Left cardiac atrium (tissue), 4 donors: ENCODE measurements at regions not wholly inside any gene's neighbourhood (a gene's known extent, or its start where the extent isn't known, plus 50 kb on each side); places are given as distances from the start of the nearest gene placed in this dataset.

Experiments
- ATAC-seq, 2 donors: fragments of 200-7000 bp; cut with Tn5 transposase; one replicate each; pipeline ENCODE4 v1.9.1; 2020; ENCODE audit warnings: mild to moderate bottlenecking in 2 of 2, moderate library complexity in 2 of 2
- DNase-seq: peaks from one replicate; pipeline ENCODE4 v3.0.0-alpha.2; 2020
- intact Hi-C, 2 donors: fragments of 100-400 bp; cut with DNase I; formaldehyde crosslinking; loops; one replicate each; pipeline versions ENCODE4 v1.14.1 to v1.15.1; 2022 to 2023
- donor health status: DM: no; HTN: yes; CAD: no.
- donor health status: DM: no; HTN: yes; CAD: no; lungs with severe emphysema.
- donor health status: DM: yes; HTN: yes; CAD: no.
- donor health status: Dilated cardiomyopathy.

DNA sequence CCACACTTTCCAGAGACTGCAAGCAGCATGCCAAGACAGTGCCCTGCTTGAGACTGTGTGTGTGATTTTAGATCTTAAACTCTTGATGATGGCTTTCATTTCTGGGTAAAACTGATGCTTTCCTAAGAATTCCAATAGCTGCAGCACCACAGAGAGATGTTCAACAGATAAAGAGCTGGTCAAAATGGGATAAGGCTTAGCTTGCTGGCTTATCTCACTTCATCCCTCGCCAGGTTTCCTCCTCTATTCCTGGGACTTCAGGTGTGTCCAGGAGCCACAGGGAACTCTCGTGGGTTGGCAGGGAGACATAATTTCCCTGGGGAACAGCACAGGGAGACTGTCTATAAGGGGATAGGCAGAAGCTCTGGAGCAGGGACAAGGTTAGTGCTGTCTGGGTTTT, 137.3 kb downstream of the KCTD15 start:
- intact Hi-C loops, result no loop called here
- ATAC-seq (no peak), DNase-seq (no peak)

DNA sequence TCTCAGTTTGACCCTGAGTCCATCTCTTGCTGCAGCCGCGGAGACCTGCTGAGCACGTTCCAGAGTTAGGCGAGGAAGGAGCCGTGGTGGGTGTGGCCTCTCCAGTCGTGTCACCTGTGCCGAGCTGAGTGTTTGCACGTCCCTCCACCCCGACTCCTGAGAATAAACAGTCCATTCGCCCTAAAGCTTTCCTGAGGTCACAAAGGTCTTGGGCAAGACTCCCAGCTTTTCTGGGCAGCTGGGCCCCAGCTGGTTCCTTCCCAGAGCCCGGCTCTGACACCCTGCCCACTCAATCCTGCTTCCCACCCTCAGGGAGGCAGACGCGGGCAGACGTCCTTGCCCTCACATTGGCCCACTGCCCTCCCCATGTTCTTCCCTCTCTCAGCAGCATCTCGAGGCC, 142.2 kb downstream of the KCTD15 start:
- DNase-seq, result no peak
- intact Hi-C loops, result no loop called here

DNA sequence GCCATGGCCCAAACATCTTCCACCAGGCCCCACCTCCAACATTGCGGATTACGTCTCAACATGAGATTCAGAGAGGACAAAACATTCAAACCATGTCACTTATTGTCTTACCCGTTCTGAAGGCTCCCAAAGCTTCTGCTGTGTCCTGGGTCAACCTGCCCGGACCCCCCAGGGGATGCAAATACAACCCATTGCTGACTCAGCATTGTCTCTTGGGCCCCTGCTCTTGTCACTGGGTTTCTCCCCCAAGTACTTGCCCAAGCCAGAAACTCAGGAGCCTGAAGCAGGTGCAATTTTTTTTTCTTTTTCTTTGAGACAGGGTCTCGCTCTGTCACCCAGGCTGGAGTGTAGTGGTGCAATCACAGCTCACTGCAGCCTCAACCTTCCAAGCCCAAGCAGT, 144.5 kb downstream of the KCTD15 start:
- DNase-seq (no peak), ATAC-seq (no peak)
- intact Hi-C loops, result no loop called here

More for the DNA sequence above, 142.2 kb downstream of the KCTD15 start:
- no peak for ATAC-seq

DNA sequence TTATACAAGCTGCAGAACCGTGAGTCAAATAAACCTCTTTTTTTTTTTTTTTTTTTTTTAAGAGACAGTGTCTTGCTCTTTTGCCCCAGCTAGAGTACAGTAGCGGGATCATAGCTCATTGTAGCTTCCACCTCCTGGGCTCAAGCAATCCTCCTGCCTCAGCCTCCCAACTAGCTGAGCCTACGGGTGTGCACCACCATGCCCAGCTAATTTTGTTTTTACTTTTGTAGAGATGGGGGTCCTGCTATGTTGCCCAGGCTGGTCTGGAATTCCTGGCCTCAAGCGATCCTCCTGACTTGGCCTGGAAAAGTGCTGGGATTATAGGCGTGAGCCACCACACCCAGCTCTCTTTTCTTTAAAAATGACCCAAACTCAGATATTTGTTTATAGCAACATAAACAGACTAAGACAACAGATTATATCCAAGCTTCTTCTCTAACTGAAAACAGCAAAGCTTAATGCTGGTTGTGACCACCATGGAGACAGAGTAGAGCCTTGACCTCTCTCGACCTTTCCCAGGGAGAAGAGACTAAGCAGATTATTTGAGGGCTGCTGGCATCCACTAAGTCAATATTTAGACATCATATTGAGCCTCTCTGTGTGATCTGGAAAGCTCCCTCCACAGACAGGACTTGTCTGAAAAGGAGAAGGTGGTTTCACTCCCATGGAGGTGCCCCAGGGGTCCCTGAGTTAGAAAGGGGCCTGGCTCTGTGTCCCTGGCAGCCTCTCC, 150.0 kb downstream of the KCTD15 start:
- ATAC-seq (no peak), DNase-seq (no peak)
- intact Hi-C loops, result no loop called here

DNA sequence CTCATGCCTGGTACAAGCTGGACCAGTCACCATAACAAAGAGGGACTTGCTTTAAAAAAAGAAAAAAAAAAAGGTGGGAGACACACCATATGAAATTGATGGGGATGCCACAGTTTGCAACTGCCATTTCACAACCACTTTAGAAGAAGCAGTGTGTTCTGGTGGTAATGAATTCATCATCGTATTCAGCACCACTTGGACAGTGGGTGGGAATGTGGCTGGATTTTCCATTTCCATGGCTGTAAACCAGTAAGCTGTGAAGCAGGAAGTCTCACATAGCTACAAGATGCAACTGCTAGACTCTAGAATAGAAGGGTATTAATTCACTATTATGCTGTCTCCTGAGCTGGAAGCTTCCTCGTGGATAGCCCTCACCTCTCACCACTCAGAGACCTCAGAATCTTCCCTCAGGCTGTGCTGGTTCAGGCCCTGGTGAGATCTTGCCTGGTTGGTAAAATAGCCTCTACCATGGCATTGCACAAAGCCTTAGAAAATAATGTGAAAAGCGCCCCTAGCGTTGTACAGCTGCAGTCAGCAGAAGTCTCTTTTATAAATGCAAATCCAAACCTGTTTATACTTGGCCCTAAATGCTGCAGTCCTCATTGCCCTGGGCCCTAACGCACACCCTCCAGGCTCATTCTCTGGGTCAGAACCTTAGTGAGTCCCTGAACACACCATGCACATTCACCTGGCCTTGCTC, 150.7 kb downstream of the KCTD15 start:
- ATAC-seq, result no peak
- intact Hi-C loops, result no loop called here

DNA sequence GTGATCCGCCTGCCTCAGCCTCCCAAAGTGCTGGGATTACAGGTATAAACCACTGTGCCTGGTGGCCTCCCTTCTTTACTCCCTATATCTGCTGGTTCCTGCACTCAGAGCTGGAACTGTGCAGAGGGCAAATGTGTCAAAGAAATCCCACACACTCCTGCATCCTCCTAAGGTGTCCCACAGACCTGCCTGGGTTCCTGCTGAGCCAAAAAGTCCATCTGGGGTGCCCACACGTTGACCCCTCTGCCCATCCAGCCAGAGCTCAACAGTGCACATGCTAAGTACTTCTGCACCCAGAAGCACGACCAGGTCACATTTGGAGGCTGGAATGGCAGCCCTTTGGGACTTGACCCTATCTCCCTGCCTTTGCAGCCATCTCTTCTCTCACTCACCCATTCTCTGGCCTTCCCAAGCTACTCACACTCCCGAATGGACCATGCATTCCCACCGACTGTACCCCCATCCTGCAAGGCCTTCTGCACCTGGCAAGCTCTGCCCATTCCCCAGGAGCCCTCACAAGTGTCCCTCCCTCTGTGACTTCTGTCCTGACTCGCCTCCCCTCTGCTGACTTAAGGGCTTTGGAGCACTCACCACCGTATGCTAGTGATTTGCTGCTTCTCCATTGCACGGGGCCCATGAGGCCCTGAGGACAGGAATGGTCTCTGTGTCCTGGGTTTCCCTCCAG, 152.1 kb downstream of the KCTD15 start:
- intact Hi-C loops, result no loop called here
- no peak for DNase-seq
- ATAC-seq, result no peak

More for the DNA sequence above, 150.7 kb downstream of the KCTD15 start:
- DNase-seq, result no peak

DNA sequence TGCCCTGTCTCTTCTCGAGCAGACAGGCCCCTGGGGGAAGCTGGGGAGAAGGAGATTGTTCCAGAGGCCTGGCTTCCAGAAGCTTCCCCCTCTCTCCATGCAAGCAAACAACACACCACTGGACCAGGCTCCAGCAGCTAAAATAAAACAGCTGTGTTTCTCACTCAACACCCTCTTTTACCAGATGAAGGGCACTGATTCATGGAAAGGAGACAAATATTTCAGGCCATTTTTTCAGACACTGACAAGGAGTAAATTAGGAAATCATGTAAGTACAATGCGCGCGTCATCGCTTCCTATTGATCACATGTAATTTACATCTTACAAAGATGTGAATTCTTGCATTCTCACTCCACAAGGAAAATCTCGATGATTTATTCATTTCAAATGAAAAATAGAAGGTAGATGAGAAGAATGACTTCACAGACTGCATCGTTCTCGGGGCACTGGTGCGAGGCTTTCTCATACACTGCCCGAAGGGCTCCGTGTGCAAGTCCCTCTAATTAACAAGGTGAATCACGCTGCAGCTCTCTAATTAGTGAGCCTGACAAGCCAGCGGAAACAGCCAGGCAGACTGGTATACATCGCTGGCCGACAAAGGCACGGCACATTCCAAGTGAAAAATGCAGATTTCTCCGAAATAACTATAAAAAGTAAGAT, 153.6 kb downstream of the KCTD15 start:
- DNase-seq, result no peak
- intact Hi-C loops, result no loop called here
- ATAC-seq, result no peak

DNA sequence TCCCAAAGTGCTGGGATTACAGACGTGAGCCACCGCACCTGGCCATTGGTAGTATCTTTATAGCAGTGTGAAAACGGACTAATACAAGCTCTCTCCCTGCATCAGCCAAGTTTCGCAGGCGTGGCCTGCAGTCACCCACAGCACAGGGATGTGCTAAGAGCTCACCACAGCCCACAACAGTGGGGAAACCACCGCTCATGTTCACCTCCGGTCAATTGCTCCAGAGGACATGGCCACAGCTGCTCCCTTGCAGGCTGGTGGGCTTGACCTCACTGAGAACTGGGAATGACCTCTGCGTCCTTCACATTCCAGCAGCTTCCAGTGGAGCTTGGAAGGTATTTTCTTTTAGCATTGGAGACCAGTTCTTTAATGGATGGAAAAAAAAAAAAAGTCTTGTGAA, 156.4 kb downstream of the KCTD15 start:
- no peak for ATAC-seq
- no peak for DNase-seq
- intact Hi-C loops, result no loop called here

DNA sequence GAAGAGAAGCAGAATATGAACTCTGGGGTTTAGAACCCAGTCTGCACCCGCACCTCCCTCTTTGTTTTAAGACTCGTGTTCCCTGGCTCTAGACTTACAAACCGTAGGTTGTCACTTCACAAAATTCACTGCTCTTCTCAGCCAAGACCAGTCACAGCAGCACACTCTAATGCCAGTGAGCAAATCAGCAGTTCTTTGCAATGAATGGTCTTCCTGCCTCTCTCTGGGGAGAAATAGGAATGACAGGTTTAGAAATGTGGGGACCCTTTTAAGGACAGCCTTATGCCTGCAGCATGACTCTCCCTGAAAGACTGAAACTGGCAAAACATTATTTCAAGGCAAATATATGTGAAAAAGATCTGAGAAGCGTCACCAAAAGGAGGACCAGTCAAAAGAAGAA, 156.9 kb downstream of the KCTD15 start:
- DNase-seq, result no peak
- intact Hi-C loops, result no loop called here

DNA sequence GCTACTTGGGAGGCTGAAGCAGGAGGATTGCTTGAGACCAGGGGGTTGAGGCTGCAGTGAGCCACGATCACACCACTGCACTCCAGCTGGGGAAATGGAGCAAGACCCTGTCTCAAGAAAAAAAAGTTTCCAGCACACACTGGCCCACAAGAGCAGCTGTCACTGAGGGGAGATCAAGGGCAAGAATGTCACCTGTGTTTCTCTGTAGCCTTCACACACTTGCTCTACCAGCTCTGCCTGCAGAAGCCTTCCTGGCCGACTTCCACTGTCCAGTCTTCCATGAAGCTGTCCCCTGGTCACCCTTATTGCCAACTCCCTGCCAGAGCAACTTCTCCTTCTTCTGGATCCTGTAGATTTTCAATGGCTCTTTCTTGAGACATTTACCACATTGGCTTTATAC, 158.0 kb downstream of the KCTD15 start:
- intact Hi-C loops, result no loop called here
- DNase-seq, result no peak

More for the DNA sequence above, 156.9 kb downstream of the KCTD15 start:
- ATAC-seq, result no peak

DNA sequence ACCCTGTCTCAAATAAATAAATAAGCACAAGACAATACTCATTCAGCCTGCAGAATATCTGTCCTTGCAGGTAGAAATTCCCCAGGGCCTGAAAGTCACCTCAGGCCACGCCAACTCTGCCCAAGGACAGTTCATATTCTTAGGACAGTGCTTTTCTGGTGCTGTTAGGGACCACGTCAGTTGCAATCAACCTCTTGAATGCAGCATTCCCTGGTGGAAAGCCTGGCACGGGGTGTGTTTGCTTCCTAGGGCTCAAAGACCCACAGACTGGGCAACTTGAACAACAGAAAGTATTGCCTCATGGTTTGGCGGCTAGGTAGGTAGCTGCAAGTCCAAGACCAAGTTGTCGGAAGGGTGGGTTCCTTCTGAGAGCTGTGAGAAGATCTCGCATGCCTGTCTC, 160.3 kb downstream of the KCTD15 start:
- intact Hi-C loops, result no loop called here
- ATAC-seq, result no peak
- DNase-seq, result no peak

More for the DNA sequence above, 158.0 kb downstream of the KCTD15 start:
- ATAC-seq, result no peak

DNA sequence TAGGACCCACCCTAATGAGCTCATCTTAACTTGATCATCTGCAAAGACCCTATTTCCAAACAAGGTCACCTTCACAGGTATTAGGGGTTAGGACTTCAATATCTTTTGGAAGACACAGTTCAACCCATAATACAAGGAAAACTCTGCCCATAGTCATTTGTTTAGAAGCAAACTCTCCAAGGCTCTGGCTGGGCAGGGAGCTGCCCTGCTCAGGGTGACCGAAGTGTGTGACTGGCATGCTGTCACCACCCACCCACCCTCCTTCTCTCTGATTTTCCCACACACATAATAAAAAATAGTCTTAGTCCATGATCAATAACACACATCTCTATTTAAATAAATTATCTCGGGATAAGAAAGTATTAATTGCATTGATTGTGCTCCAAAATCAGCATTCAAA, 161.1 kb downstream of the KCTD15 start:
- DNase-seq (no peak), ATAC-seq (no peak)
- intact Hi-C loops, result no loop called here

DNA sequence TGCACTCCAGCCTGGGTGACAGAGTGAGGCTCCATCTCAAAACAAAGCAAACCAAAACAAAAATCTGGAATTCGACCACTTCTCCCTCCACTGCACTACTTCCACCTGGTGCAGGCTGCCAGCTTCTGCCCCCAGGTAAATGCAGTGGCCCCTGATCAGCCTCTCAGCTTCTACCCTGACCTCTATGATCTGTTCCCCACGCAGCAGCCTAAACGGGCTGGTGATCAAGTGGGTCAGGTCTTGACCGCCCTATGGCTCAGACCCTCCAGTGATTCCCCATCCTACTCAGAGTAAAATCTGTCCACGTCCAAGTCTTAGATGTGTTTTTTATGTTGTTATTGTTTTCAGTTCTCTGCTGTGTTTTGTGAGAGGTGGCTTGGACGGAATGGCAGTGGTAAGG, 163.9 kb downstream of the KCTD15 start:
- ATAC-seq (no peak), DNase-seq (no peak)
- intact Hi-C loops, result no loop called here

DNA sequence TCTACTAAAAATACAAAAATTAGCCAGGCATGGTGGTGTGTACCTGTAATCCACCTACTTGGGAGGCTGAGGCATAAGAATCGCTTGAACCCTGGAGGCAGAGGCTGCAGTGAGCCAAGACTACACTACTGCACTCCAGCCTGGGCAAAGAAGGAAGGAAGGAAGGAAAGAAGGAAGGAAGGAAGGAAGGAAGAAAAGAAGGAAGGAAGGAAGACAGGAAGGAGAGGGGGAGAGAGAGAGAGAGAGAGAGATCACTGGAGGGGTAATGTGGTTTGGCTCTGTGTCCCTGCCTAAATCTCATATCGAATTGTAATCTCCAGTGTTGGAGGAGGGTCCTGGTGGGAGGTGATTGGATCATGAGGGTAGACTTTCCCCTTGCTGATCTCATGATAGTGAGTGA, 165.5 kb downstream of the KCTD15 start:
- DNase-seq, result no peak
- no peak for ATAC-seq
- intact Hi-C loops, result no loop called here

DNA sequence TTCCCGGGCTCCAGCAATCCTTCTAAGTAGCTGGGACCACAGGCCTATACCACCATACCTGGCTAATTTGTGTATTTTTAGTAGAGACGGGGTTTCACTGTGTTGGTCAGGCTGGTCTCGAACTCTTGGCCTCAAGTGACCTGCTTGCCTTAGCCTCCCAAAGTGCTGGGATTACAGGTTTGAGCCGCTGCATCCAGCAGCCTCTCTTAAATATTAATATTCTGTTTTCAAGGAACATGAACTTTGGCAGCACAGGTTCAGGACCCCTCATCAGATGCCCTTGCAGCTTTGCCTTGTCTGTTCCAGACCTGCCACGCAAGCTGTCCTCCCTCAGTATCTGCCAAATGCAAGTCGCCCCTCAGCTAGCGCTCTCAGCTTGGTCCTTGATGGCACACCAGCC, 166.8 kb downstream of the KCTD15 start:
- ATAC-seq (no peak), DNase-seq (no peak)
- intact Hi-C loops, result no loop called here

DNA sequence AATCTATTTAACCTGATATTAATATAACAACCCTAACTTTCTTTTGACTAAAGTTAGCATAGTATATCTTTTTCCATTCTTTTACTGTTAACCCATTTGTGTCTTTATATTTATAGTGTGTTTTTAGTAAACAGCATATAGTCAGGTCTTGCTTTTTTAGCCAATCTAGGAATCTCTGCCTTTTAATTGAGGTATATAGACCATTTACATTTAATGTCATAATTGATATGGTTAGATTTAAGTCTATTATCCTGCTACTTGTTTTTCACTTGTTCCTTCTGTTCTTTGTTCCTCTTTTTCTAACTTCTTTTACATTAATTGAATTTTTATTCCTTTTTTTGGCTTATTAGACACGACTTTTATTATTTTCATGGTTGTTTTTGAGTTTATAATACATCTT, 174.4 kb downstream of the KCTD15 start:
- ATAC-seq (no peak), DNase-seq (no peak)
- intact Hi-C loops, result no loop called here

DNA sequence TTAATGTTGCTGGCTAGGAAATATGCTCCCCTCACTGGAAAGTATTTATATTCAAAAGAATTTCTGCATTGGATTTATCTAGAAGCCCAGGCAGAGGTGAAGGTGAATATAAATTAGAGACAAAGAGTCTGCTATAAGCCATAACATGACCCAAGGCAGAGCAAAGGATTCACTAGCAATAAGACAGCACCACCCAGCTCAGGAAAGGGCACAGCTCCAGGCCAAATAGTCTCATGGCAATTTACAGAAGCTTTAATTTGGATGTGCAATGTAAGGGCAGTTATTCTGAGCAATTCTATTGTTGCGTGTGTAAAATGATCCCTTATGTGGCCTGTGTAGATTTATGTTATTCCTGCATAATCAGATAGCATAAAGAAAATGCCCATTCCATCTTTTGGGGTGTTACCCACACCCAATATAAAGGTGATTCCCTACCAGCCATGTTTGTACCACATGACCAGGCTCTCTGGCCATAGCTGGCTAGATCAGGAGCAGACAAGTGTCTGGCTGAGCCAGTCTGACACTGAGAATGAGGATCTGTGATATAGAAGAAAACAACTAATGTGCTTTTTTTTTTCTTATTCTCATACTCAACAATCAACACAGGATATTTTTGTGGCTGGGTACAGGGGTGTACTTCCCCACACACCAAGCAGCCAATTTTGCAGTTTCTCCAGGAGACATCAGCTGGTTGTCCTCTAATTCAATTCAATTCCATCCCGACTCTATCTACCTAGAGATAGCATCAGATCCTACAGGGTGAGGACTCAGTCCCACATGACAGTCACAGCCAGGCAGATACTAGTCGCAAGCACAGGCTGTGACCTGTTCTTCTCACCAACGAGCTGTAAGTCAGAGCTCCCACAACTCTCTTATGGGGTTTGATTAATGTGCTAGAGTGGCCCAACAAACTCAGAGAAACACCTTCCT, 181.4 kb downstream of the KCTD15 start:
- intact Hi-C loops, result no loop called here

DNA sequence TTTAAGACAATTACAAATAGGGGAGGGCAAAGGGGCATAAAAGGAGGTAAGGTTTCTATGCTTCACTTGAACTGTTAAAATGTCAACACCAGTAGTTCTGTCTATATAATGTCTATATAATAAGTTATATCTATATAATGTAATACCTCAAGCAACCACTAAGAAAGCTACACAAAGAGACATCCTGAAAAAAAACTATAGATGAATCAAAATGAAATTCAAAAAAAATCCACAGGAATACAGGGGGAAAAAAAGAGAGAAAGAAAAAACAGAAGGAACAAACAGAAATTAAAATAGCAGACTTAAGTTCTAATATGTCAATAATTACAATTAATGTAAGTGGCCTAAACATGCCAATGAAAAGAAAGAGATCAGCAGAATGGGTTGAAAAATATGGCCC, 186.0 kb downstream of the KCTD15 start:
- intact Hi-C loops, result no loop called here
- ATAC-seq, result no peak
- DNase-seq, result no peak

More for the DNA sequence above, 181.4 kb downstream of the KCTD15 start:
- ATAC-seq, result no peak
- DNase-seq, result no peak

DNA sequence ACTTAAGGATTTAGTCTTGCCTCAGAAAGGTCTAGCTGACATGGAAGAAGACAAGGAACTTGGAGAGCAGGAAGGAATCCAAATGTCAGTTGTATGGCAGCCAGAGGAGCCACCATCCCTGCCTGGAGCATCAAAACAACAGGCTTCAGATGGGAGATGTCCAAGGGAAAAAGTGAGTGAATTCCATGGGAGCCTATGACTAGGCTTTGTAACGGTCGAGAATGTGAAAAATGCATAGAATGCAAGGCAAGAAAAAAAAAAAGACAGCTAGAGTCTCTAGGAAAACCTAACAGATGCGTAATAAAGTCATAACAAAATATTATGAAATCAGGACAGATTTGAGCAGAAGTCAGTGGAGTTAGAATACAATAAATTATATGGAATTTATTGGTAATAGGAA, 183.7 kb upstream of the LSM14A start:
- intact Hi-C loops, result no loop called here
- no peak for DNase-seq
- no peak for ATAC-seq
